ENCODE measurements at regions not wholly inside any gene's neighbourhood (a gene's known extent, or its start where the extent isn't known, plus 50 kb on each side); places are given as distances from the start of the nearest gene placed in this dataset.

DNA sequence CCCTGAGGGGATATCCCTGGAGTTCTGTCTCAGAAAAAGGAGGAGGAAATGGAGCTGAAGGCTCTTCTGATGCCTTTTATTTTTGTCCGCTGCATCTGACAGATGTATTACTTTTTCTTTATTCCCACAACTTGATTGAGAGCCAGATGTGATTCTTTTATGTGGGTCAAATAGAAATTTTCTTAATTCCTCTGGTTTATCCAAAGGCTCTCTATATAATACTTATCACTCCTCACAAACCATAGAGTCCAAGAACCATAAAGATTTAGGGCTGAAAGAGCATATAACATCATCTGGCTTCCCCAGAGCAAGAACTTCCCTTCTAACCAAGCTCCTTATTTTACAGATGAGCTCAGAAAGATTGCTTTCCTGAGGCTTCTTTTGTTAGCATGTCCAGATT, 756.7 kb upstream of the FAM241A start:
- Histone ChIP-seq H3K9me3 (replicated peaks in 1 of 2; ENCODE audit: control insufficient read depth in 1 of 2, insufficient read depth in 1 of 2, low read length in 2 of 2) (no peaks in the 10 kb centered on the region), H2AFZ (ENCODE audit: insufficient read depth, low read depth, low read length, poor library complexity, severe bottlenecking) (no peak overlapping the region), H3K4me1 (ENCODE audit: control insufficient read depth in 1 of 2, insufficient read depth in 2 of 2, low read length in 2 of 2) (no peaks in the 10 kb centered on the region), H3K9ac (ENCODE audit: insufficient read depth, low read length, poor library complexity, severe bottlenecking) (no peak overlapping the region), H3K4me2 (replicated peaks; ENCODE audit: extremely low read depth, low read length, poor library complexity, severe bottlenecking) (no peak overlapping the region), H3K36me3 (replicated peaks in 1 of 2; ENCODE audit: control insufficient read depth in 1 of 2, insufficient read depth in 2 of 2, low read length in 2 of 2) (no peaks in the 10 kb centered on the region), H4K20me1 (ENCODE audit: insufficient read depth, low read length) (no peaks in the 10 kb centered on the region), H3K4me3 (replicated peaks in 1 of 3; ENCODE audit: low read depth in 2 of 3, low read length in 3 of 3) (no peak overlapping the region), H3K27me3 (ENCODE audit: control insufficient read depth in 2 of 2, insufficient read depth in 2 of 2, low read length in 2 of 2) (no peaks in the 10 kb centered on the region), H3K79me2 (ENCODE audit: insufficient read depth, low read length) (no peaks in the 10 kb centered on the region), H3K27ac (ENCODE audit: low read depth in 1 of 2, low read length in 2 of 2) (no peak overlapping the region)
- TF ChIP-seq, protein P1, sequence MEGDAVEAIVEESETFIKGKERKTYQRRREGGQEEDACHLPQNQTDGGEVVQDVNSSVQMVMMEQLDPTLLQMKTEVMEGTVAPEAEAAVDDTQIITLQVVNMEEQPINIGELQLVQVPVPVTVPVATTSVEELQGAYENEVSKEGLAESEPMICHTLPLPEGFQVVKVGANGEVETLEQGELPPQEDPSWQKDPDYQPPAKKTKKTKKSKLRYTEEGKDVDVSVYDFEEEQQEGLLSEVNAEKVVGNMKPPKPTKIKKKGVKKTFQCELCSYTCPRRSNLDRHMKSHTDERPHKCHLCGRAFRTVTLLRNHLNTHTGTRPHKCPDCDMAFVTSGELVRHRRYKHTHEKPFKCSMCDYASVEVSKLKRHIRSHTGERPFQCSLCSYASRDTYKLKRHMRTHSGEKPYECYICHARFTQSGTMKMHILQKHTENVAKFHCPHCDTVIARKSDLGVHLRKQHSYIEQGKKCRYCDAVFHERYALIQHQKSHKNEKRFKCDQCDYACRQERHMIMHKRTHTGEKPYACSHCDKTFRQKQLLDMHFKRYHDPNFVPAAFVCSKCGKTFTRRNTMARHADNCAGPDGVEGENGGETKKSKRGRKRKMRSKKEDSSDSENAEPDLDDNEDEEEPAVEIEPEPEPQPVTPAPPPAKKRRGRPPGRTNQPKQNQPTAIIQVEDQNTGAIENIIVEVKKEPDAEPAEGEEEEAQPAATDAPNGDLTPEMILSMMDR (IDR thresholded peaks at IDR 0.05), result no peak
- H3K27me3 Mint-ChIP-seq (ENCODE audit: low read depth in 3 of 3), result peaks cover 0 to 2% (median 0%) of the 10 kb centered on the region in 3 donors
- peaks cover 2 to 6% (median 3%) of the 10 kb centered on the region in 7 donors for H3K9me3 Mint-ChIP-seq
- H3K4me3 Mint-ChIP-seq, result no peak overlapping the region
- DNase-seq, result no peak
- intact Hi-C loops (cut with micrococcal nuclease), result no loop called here
- no CpG with 5 or more reads among the region's 1 CpG for WGBS (ENCODE audit: insufficient coverage)
- no peaks in the 10 kb centered on the region for H3K36me3 Mint-ChIP-seq
- H3K4me1 Mint-ChIP-seq, result no peaks in the 10 kb centered on the region
- no peak overlapping the region for H3K27ac Mint-ChIP-seq

DNA sequence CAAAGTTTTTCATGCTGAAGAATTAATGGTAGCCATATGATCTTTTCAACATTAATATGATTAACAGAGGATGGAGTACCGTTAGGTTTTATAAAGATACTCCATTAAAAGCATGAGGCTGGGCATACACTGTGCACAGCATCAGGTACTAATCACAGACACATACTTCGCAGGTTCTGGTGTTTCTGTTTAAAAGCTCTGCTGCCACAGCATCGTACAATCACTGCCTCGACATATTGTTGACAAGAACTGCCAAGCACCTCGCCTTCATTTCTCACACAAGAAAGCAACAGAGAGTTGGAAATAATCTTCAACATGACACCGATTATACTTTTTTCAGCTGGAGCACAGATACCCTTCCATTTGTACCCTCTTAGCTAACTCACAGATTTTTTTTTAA, 753.4 kb upstream of the FAM241A start:
- TF ChIP-seq, protein P1 (IDR thresholded peaks at IDR 0.05), result no peak
- Mint-ChIP-seq H3K27ac (no peak overlapping the region), H3K36me3 (no peaks in the 10 kb centered on the region), H3K4me1 (no peaks in the 10 kb centered on the region), H3K9me3 (peaks cover 0 to 6% (median 3%) of the 10 kb centered on the region in 7 donors), H3K27me3 (ENCODE audit: low read depth in 3 of 3) (no peaks in the 10 kb centered on the region), H3K4me3 (no peak overlapping the region)
- Histone ChIP-seq H3K4me1 (ENCODE audit: control insufficient read depth in 1 of 2, insufficient read depth in 2 of 2, low read length in 2 of 2) (no peaks in the 10 kb centered on the region), H2AFZ (ENCODE audit: insufficient read depth, low read depth, low read length, poor library complexity, severe bottlenecking) (no peak overlapping the region), H3K36me3 (replicated peaks in 1 of 2; ENCODE audit: control insufficient read depth in 1 of 2, insufficient read depth in 2 of 2, low read length in 2 of 2) (no peaks in the 10 kb centered on the region), H4K20me1 (ENCODE audit: insufficient read depth, low read length) (no peaks in the 10 kb centered on the region), H3K9ac (ENCODE audit: insufficient read depth, low read length, poor library complexity, severe bottlenecking) (no peak overlapping the region), H3K27ac (ENCODE audit: low read depth in 1 of 2, low read length in 2 of 2) (no peak overlapping the region), H3K27me3 (ENCODE audit: control insufficient read depth in 2 of 2, insufficient read depth in 2 of 2, low read length in 2 of 2) (no peaks in the 10 kb centered on the region), H3K9me3 (replicated peaks in 1 of 2; ENCODE audit: control insufficient read depth in 1 of 2, insufficient read depth in 1 of 2, low read length in 2 of 2) (no peaks in the 10 kb centered on the region), H3K4me2 (replicated peaks; ENCODE audit: extremely low read depth, low read length, poor library complexity, severe bottlenecking) (no peak overlapping the region), H3K79me2 (ENCODE audit: insufficient read depth, low read length) (no peaks in the 10 kb centered on the region), H3K4me3 (replicated peaks in 1 of 3; ENCODE audit: low read depth in 2 of 3, low read length in 3 of 3) (no peak overlapping the region)
- DNase-seq, result no peak
- intact Hi-C loops (cut with micrococcal nuclease), result no loop called here
- 95% methylated on average over 4 of the region's 6 CpGs for WGBS (ENCODE audit: insufficient coverage)

All from CD14-positive monocyte (primary cell).